MM.1S (cell line): ENCODE measurements at regions not wholly inside any gene's neighbourhood (a gene's known extent, or its start where the extent isn't known, plus 50 kb on each side); places are given as distances from the start of the nearest gene placed in this dataset.

ENCODE experiments used
- DNase-seq: peaks from one replicate; pipeline ENCODE4 v3.0.0-alpha.2; 2015
- H2AFZ ChIP-seq: fragments of 300-600 bp; sonication (generic); 2 replicates; pipeline ENCODE4 v1.6.0; 2016; ENCODE audit warnings: antibody characterized with exemption, low read length
- H3F3A ChIP-seq: fragments of 300-600 bp; sonication (generic); 2 replicates; pipeline ENCODE4 v1.6.1; 2016; ENCODE audit warnings: mild to moderate bottlenecking, antibody characterized with exemption, low read length, moderate library complexity, mixed read lengths; ENCODE audit not compliant: insufficient read depth
- H3K27ac ChIP-seq: fragments of 300-600 bp; sonication (generic); 2 replicates; pipeline ENCODE4 v1.5.1; 2016; ENCODE audit warnings: mild to moderate bottlenecking, low read length
- H3K27me3 ChIP-seq: fragments of 300-600 bp; sonication (generic); replicated peaks from 2 replicates; pipeline ENCODE4 v1.6.0; 2016; ENCODE audit warnings: low read length; ENCODE audit not compliant: insufficient read depth
- H3K36me3 ChIP-seq: fragments of 300-600 bp; sonication (generic); replicated peaks from 2 replicates; pipeline ENCODE4 v1.6.1; 2016; ENCODE audit warnings: mild to moderate bottlenecking, low read length, mixed read lengths; ENCODE audit not compliant: insufficient read depth
- H3K4me1 ChIP-seq: fragments of 300-600 bp; sonication (generic); 2 replicates; pipeline ENCODE4 v1.6.1; 2016; ENCODE audit warnings: low read length, mixed read lengths
- H3K4me2 ChIP-seq: fragments of 300-600 bp; sonication (generic); 2 replicates; pipeline ENCODE4 v1.6.0; 2016; ENCODE audit warnings: low read depth, low read length
- H3K4me3 ChIP-seq: fragments of 300-600 bp; sonication (generic); 2 replicates; pipeline ENCODE4 v1.5.1; 2016; ENCODE audit warnings: low read length, mixed read lengths
- H3K79me2 ChIP-seq: fragments of 300-600 bp; sonication (generic); 2 replicates; pipeline ENCODE4 v1.6.1; 2016; ENCODE audit warnings: mixed run types, low read length, mixed read lengths
- H3K9ac ChIP-seq: fragments of 300-600 bp; sonication (generic); 2 replicates; pipeline ENCODE4 v1.6.1; 2016; ENCODE audit warnings: low read length, mixed read lengths
- H3K9me2 ChIP-seq: fragments of 300-600 bp; sonication (generic); replicated peaks from 2 replicates; pipeline ENCODE4 v1.6.1; 2016; ENCODE audit warnings: mild to moderate bottlenecking, low read length, mixed read lengths; ENCODE audit not compliant: insufficient read depth
- H3K9me3 ChIP-seq: fragments of 300-600 bp; sonication (generic); replicated peaks from 2 replicates; pipeline ENCODE4 v1.6.1; 2016; ENCODE audit warnings: mild to moderate bottlenecking, low read length, mixed read lengths; ENCODE audit not compliant: insufficient read depth
- H4K20me1 ChIP-seq: fragments of 300-600 bp; sonication (generic); 2 replicates; pipeline ENCODE4 v1.6.1; 2016; ENCODE audit warnings: mild to moderate bottlenecking, low read length, moderate library complexity, mixed read lengths; ENCODE audit not compliant: insufficient read depth
- EZH2 ChIP-seq: fragments of 300-600 bp; sonication (generic); optimal IDR thresholded peaks from 2 replicates; pipeline ENCODE3; 2017; ENCODE audit warnings: low read depth, mild to moderate bottlenecking, antibody characterized with exemption, low read length, mixed read lengths
- EZH2phosphoT487 ChIP-seq: fragments of 300-600 bp; sonication (generic); IDR thresholded peaks from 2 replicates; pipeline ENCODE4 v1.6.1; 2018; ENCODE audit warnings: antibody characterized with exemption, low read length
- TF ChIP-seq, protein P1 (sequence below): fragments of 300-600 bp; sonication (generic); IDR thresholded peaks from 2 replicates; pipeline ENCODE4 v1.5.1; 2016; ENCODE audit warnings: antibody characterized with exemption, low read length, mixed read lengths

DNA sequence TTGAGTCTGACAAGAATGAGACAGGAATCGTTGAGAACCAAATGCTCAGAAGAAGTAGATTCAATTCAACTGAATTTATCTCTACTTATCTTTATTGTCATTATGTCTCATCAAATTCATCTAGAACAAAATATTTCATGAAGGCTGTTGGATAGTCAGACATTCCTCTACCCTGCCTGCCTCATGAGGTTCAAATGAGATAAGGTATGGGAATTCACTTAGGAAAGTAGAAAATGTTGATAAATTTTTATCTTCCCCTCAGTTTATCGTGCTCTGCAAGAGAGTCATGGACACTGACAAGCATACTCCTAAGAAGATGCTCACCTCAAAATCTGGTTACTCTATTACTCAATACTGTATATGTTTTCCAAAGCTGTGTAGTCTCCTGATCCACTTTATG, 149.7 kb upstream of the CDIN1 start:
- no peaks in the 10 kb centered on the region for H4K20me1 ChIP-seq
- H3K9ac ChIP-seq, result no peak overlapping the region
- H3F3A ChIP-seq, result no peaks in the 10 kb centered on the region
- H3K79me2 ChIP-seq, result no peaks in the 10 kb centered on the region
- H3K4me1 ChIP-seq, result 0 out of 2 replicates have a peak, but pooled peaks cover under 1% of the 10 kb centered on the region
- no peaks in the 10 kb centered on the region for H3K9me2 ChIP-seq
- no peaks in the 10 kb centered on the region for H3K36me3 ChIP-seq
- no peak for DNase-seq
- no peaks in the 10 kb centered on the region for H3K9me3 ChIP-seq
- no peak overlapping the region for H3K27ac ChIP-seq
- H3K27me3 ChIP-seq, result no peaks in the 10 kb centered on the region
- TF ChIP-seq EZH2 (no peak), EZH2phosphoT487 (no peak)
- TF ChIP-seq, protein P1, sequence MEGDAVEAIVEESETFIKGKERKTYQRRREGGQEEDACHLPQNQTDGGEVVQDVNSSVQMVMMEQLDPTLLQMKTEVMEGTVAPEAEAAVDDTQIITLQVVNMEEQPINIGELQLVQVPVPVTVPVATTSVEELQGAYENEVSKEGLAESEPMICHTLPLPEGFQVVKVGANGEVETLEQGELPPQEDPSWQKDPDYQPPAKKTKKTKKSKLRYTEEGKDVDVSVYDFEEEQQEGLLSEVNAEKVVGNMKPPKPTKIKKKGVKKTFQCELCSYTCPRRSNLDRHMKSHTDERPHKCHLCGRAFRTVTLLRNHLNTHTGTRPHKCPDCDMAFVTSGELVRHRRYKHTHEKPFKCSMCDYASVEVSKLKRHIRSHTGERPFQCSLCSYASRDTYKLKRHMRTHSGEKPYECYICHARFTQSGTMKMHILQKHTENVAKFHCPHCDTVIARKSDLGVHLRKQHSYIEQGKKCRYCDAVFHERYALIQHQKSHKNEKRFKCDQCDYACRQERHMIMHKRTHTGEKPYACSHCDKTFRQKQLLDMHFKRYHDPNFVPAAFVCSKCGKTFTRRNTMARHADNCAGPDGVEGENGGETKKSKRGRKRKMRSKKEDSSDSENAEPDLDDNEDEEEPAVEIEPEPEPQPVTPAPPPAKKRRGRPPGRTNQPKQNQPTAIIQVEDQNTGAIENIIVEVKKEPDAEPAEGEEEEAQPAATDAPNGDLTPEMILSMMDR, result no peak
- H2AFZ ChIP-seq, result no peak overlapping the region
- no peak overlapping the region for H3K4me3 ChIP-seq
- H3K4me2 ChIP-seq, result no peak overlapping the region

DNA sequence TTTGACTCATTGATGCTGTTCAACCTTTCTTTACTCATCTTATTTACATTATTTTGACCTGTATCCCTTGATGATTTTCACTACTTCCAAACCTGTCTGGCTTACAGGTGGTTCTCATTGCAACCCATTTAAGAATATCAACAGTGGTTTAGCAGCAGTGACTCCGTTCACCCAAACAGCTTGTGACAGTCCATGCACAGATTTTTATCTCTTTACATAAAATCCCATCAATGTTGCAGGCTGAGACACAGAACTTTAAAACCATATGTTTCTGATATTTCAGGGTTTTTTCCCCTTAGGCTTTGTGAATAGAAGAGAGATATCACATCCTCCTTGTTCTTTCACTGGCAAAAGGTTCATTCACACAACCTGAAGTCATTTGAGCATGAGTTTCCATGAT, 149.1 kb upstream of the CDIN1 start:
- H3K36me3 ChIP-seq, result no peaks in the 10 kb centered on the region
- H3K4me3 ChIP-seq, result no peak overlapping the region

DNA sequence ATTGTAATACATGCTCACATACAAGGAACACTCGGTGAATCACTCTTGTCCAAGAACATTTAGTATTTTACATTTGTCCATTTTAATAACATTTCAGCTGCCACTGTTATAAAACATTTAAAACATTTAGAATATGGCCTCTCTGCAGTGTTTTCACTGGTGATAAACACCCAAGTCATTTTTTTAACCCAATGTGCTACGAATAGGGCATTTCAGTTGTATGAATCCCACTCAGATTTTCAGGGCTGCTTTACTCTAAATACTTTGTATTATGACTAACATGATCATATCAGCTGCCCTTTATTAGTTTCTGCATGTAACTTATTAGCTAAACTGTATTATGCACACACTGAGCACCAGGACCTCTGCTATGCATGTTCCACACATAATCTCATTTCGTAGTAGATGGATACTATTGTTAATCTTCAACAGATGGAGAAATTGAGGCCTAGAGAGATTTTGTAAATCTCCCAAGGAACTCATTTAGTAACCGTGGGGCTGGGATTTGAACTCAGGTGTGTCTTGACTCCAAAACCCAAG, 148.6 kb upstream of the CDIN1 start:
- TF ChIP-seq, protein P1, result no peak
- TF ChIP-seq EZH2phosphoT487, result no peak
- no peak for TF ChIP-seq EZH2
- no peak overlapping the region for H2AFZ ChIP-seq

More for the DNA sequence above, 149.1 kb upstream of the CDIN1 start:
- Histone ChIP-seq H2AFZ (no peak overlapping the region), H3K27ac (no peak overlapping the region), H3K9ac (no peak overlapping the region), H4K20me1 (no peaks in the 10 kb centered on the region), H3F3A (no peaks in the 10 kb centered on the region), H3K27me3 (no peaks in the 10 kb centered on the region), H3K4me2 (no peak overlapping the region), H3K9me3 (no peaks in the 10 kb centered on the region), H3K79me2 (no peaks in the 10 kb centered on the region), H3K9me2 (no peaks in the 10 kb centered on the region), H3K4me1 (no peaks in the 10 kb centered on the region)
- DNase-seq, result no peak
- TF ChIP-seq EZH2 (no peak), EZH2phosphoT487 (no peak)
- TF ChIP-seq, protein P1, result no peak

More for the DNA sequence above, 148.6 kb upstream of the CDIN1 start:
- Histone ChIP-seq H3K4me3 (no peak overlapping the region), H3K36me3 (no peaks in the 10 kb centered on the region), H3F3A (no peaks in the 10 kb centered on the region), H3K9me2 (no peaks in the 10 kb centered on the region), H3K4me2 (no peak overlapping the region), H4K20me1 (no peaks in the 10 kb centered on the region), H3K9me3 (no peaks in the 10 kb centered on the region), H3K27me3 (no peaks in the 10 kb centered on the region), H3K4me1 (no peaks in the 10 kb centered on the region), H3K79me2 (no peaks in the 10 kb centered on the region), H3K27ac (no peak overlapping the region), H3K9ac (no peak overlapping the region)
- no peak for DNase-seq
